Fibroblast of lung (primary cell): ENCODE measurements at regions not wholly inside any gene's neighbourhood (a gene's known extent, or its start where the extent isn't known, plus 50 kb on each side); places are given as distances from the start of the nearest gene placed in this dataset.

Source experiments
- DNase-seq, 2 donors: peaks; one replicate each; pipeline versions ENCODE4 v3.0.0 to v3.0.0-alpha.2; 2010; ENCODE audit warnings: low read depth in 2 of 2
- H2AFZ ChIP-seq: 2 replicates; pipeline ENCODE4 v1.5.1; 2012; ENCODE audit warnings: low read length, control low read depth, inconsistent platforms
- H3K27ac ChIP-seq: 2 replicates; pipeline ENCODE4 v1.5.1; 2011; ENCODE audit warnings: low read length, control low read depth; ENCODE audit not compliant: insufficient read depth
- H3K27me3 ChIP-seq: 2 replicates; pipeline ENCODE4 v1.5.1; 2011; ENCODE audit warnings: mild to moderate bottlenecking, low read length; ENCODE audit not compliant: control insufficient read depth, insufficient read depth
- H3K36me3 ChIP-seq: 2 replicates; pipeline ENCODE4 v1.5.1; 2011; ENCODE audit warnings: low read length; ENCODE audit not compliant: control insufficient read depth, insufficient read depth
- H3K4me1 ChIP-seq: 2 replicates; pipeline ENCODE4 v1.5.1; 2011; ENCODE audit warnings: low read length; ENCODE audit not compliant: control insufficient read depth, insufficient read depth; ENCODE audit errors: extremely low read depth
- H3K4me2 ChIP-seq: 2 replicates; pipeline ENCODE4 v1.5.1; 2011; ENCODE audit warnings: low read length, control low read depth; ENCODE audit not compliant: insufficient read depth; ENCODE audit errors: extremely low read depth
- H3K4me3 ChIP-seq, 4 experiments: fragments of 200-600 bp in 1 of 4; sonication (generic) in 1 of 4; replicated peaks in 1 of 4; 2 replicates each; pipeline ENCODE4 v1.5.1; 2011 to 2016; ENCODE audit warnings: low read length in 4 of 4, low read depth in 3 of 4, mild to moderate bottlenecking in 3 of 4, control low read depth in 2 of 4, inconsistent platforms in 1 of 4, mixed read lengths in 1 of 4; ENCODE audit not compliant: insufficient read depth in 1 of 4; ENCODE audit errors: control extremely low read depth in 1 of 4
- H3K79me2 ChIP-seq: 2 replicates; pipeline ENCODE4 v1.5.1; 2012; ENCODE audit warnings: mild to moderate bottlenecking, low read length, inconsistent platforms; ENCODE audit not compliant: control insufficient read depth, insufficient read depth
- H3K9ac ChIP-seq: 2 replicates; pipeline ENCODE4 v1.5.1; 2011; ENCODE audit warnings: mild to moderate bottlenecking, low read length, control low read depth; ENCODE audit not compliant: insufficient read depth
- H3K9me3 ChIP-seq: 2 replicates; pipeline ENCODE4 v1.5.1; 2012; ENCODE audit warnings: low read depth, low read length; ENCODE audit not compliant: control insufficient read depth, insufficient read depth
- H4K20me1 ChIP-seq: 2 replicates; pipeline ENCODE4 v1.5.1; 2011; ENCODE audit warnings: low read length; ENCODE audit not compliant: control insufficient read depth, insufficient read depth; ENCODE audit errors: extremely low read depth
- CTCF ChIP-seq, 2 donors: IDR thresholded peaks in 1 of 2; conservative IDR thresholded peaks in 1 of 2; 1 replicate in 1 of 2; 2 replicates in 1 of 2; pipeline ENCODE4 v1.5.1; 2011 to 2012; ENCODE audit warnings: low read length in 2 of 2, control low read depth in 1 of 2, inconsistent platforms in 1 of 2, low read depth in 1 of 2, mild to moderate bottlenecking in 1 of 2
- EZH2 ChIP-seq: IDR thresholded peaks from 2 replicates; pipeline ENCODE4 v1.5.1; 2012; ENCODE audit warnings: low read length, control low read depth, mild to moderate bottlenecking; ENCODE audit errors: missing control alignments

- Histone ChIP-seq H3K36me3 (no peaks in the 10 kb centered on the region), H2AFZ (no peak overlapping the region), H3K4me1 (no peaks in the 10 kb centered on the region), H4K20me1 (no peaks in the 10 kb centered on the region), H3K27ac (no peak overlapping the region), H3K27me3 (no peaks in the 10 kb centered on the region), H3K9ac (no peak overlapping the region), H3K79me2 (no peaks in the 10 kb centered on the region), H3K9me3 (no peaks in the 10 kb centered on the region), H3K4me3 (no peak overlapping the region), H3K4me2 (no peak overlapping the region)
- no peak for DNase-seq
- TF ChIP-seq CTCF (conservative IDR thresholded peaks at IDR 0.05 in 1 of 2, IDR thresholded peaks at IDR 0.05 in 1 of 2; ENCODE audit: low read depth in 1 of 2, low read length in 2 of 2) (no peak), EZH2 (no peak)
These were observed 335.3 kb downstream of the MLLT3 start for GRCh38 chr9:20286969-20287368.

DNA sequence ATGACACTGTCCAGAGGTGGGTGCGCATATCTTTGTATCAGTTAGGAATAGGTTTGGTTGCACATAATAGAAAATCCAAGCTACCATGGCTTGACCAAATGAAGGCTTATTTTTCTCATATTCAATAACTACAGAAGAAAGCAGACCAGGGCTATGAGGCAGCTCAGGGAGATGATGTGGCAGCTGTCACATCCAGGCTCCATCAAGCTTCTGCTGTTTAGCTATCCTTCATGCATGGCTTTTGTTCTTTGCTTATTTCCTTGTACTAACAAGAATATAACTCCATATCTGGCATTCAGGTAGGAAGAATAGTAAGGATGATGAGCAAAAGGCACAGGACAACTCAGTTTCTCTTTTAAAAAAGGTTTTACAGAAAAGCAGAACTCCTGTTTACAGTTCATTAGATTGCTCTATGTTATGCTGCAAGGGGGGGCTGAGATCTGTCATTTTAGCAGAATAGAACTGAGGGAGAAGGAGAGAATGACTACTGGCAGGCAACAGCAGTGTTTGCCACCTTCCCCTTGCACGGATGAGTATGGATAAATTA, 336.1 kb downstream of the MLLT3 start:
- no peak overlapping the region for H2AFZ ChIP-seq
- no peaks in the 10 kb centered on the region for H3K36me3 ChIP-seq
- H3K4me3 ChIP-seq: no peak overlapping the region
- H3K4me1 ChIP-seq: no peaks in the 10 kb centered on the region
- no peak overlapping the region for H3K9ac ChIP-seq
- H3K79me2 ChIP-seq: no peaks in the 10 kb centered on the region
- H3K27me3 ChIP-seq: no peaks in the 10 kb centered on the region
- no peaks in the 10 kb centered on the region for H4K20me1 ChIP-seq
- H3K27ac ChIP-seq: no peak overlapping the region
- DNase-seq: no peak
- no peaks in the 10 kb centered on the region for H3K9me3 ChIP-seq
- TF ChIP-seq CTCF (conservative IDR thresholded peaks at IDR 0.05 in 1 of 2, IDR thresholded peaks at IDR 0.05 in 1 of 2; ENCODE audit: low read depth in 1 of 2, low read length in 2 of 2) (no peak), EZH2 (no peak)
- H3K4me2 ChIP-seq: no peak overlapping the region

- Histone ChIP-seq H3K79me2 (no peaks in the 10 kb centered on the region), H3K4me1 (no peaks in the 10 kb centered on the region), H4K20me1 (no peaks in the 10 kb centered on the region), H3K4me3 (no peak overlapping the region), H3K36me3 (no peaks in the 10 kb centered on the region), H3K27ac (no peak overlapping the region), H3K27me3 (no peaks in the 10 kb centered on the region), H3K4me2 (no peak overlapping the region), H2AFZ (no peak overlapping the region), H3K9ac (no peak overlapping the region), H3K9me3 (no peaks in the 10 kb centered on the region)
- TF ChIP-seq EZH2 (no peak), CTCF (conservative IDR thresholded peaks at IDR 0.05 in 1 of 2, IDR thresholded peaks at IDR 0.05 in 1 of 2; ENCODE audit: low read depth in 1 of 2, low read length in 2 of 2) (no peak)
- DNase-seq: no peak
These were observed 337.6 kb downstream of the MLLT3 start for GRCh38 chr9:20284601-20285289.
